Middle frontal gyrus (tissue), 1 donor: ENCODE measurements at regions not wholly inside any gene's neighbourhood (a gene's known extent, or its start where the extent isn't known, plus 50 kb on each side); places are given as distances from the start of the nearest gene placed in this dataset.

Source experiments
- DNase-seq: peaks from one replicate; pipeline ENCODE4 v3.0.0-alpha.2; 2015; ENCODE audit warnings: low spot score; ENCODE audit errors: extremely low spot score

GRCh38 chr7:46191296-46191695 lies 270.2 kb upstream of the IGFBP3 start:
- no peak for DNase-seq

- no peak for DNase-seq
These were observed 268.3 kb upstream of the IGFBP3 start for GRCh38 chr7:46189255-46189790.

GRCh38 chr7:46186131-46186530 lies 265.1 kb upstream of the IGFBP3 start:
- no peak for DNase-seq

- DNase-seq, result no peak
These were observed 258.1 kb upstream of the IGFBP3 start for GRCh38 chr7:46179061-46179610.

- DNase-seq, result no peak
These were observed 257.6 kb upstream of the IGFBP3 start for GRCh38 chr7:46178661-46179060.

- DNase-seq, result no peak
These were observed 256.7 kb upstream of the IGFBP3 start for GRCh38 chr7:46177821-46178220.

- no peak for DNase-seq
These were observed 254.1 kb upstream of the IGFBP3 start for GRCh38 chr7:46175221-46175620.

GRCh38 chr7:46174196-46174580 lies 253.1 kb upstream of the IGFBP3 start:
- no peak for DNase-seq

- no peak for DNase-seq
These were observed 252.6 kb upstream of the IGFBP3 start for GRCh38 chr7:46173476-46174195.

GRCh38 chr7:46170792-46171191 lies 249.7 kb upstream of the IGFBP3 start:
- no peak for DNase-seq

GRCh38 chr7:46170021-46170420 lies 248.9 kb upstream of the IGFBP3 start:
- DNase-seq, result no peak

GRCh38 chr7:46169384-46169755 lies 248.3 kb upstream of the IGFBP3 start:
- DNase-seq, result no peak

GRCh38 chr7:46168671-46169383 lies 247.8 kb upstream of the IGFBP3 start:
- no peak for DNase-seq

- no peak for DNase-seq
These were observed 247.2 kb upstream of the IGFBP3 start for GRCh38 chr7:46168231-46168630.

GRCh38 chr7:46165276-46165675 lies 244.2 kb upstream of the IGFBP3 start:
- no peak for DNase-seq

- DNase-seq, result no peak
These were observed 243.6 kb upstream of the IGFBP3 start for GRCh38 chr7:46164629-46165028.

- DNase-seq, result no peak
These were observed 242.2 kb upstream of the IGFBP3 start for GRCh38 chr7:46163246-46163645.

- DNase-seq, result no peak
These were observed 241.5 kb upstream of the IGFBP3 start for GRCh38 chr7:46162609-46163008.

GRCh38 chr7:46160861-46161260 lies 239.8 kb upstream of the IGFBP3 start:
- no peak for DNase-seq

GRCh38 chr7:46157931-46158330 lies 236.9 kb upstream of the IGFBP3 start:
- no peak for DNase-seq

GRCh38 chr7:46157404-46157803 lies 236.3 kb upstream of the IGFBP3 start:
- DNase-seq, result no peak

GRCh38 chr7:46156853-46157252 lies 235.8 kb upstream of the IGFBP3 start:
- no peak for DNase-seq

GRCh38 chr7:46156086-46156485 lies 235.0 kb upstream of the IGFBP3 start:
- no peak for DNase-seq
